ENCODE measurements at regions not wholly inside any gene's neighbourhood (a gene's known extent, or its start where the extent isn't known, plus 50 kb on each side); places are given as distances from the start of the nearest gene placed in this dataset.

DNA sequence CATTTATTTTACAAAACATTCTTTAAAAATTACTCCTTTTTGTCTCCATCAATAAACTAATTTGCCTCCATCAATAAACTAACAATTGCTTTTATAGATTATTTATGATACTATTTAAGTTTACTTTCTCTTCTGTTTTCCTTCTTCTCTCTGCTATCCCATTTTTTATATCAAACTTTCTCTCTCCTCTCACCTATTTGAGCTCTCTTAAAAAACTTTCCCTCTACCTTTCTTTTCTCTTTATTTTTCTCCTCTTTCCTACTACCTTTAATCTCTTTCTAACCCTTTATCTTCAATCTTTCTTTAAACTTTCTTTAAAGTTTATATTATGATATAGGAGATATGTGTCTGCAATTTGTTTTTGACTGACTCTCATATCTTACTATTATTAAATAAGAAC lies 566.4 kb downstream of the DACH1 start:
- TF ChIP-seq, protein P1, sequence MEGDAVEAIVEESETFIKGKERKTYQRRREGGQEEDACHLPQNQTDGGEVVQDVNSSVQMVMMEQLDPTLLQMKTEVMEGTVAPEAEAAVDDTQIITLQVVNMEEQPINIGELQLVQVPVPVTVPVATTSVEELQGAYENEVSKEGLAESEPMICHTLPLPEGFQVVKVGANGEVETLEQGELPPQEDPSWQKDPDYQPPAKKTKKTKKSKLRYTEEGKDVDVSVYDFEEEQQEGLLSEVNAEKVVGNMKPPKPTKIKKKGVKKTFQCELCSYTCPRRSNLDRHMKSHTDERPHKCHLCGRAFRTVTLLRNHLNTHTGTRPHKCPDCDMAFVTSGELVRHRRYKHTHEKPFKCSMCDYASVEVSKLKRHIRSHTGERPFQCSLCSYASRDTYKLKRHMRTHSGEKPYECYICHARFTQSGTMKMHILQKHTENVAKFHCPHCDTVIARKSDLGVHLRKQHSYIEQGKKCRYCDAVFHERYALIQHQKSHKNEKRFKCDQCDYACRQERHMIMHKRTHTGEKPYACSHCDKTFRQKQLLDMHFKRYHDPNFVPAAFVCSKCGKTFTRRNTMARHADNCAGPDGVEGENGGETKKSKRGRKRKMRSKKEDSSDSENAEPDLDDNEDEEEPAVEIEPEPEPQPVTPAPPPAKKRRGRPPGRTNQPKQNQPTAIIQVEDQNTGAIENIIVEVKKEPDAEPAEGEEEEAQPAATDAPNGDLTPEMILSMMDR (IDR thresholded peaks at IDR 0.05), result no peak
- TF ChIP-seq POLR2AphosphoS5 (IDR thresholded peaks at IDR 0.05) (no peak), POLR2A (IDR thresholded peaks at IDR 0.05) (no peak)
